Erythroblast (primary cell): ENCODE measurements at regions not wholly inside any gene's neighbourhood (a gene's known extent, or its start where the extent isn't known, plus 50 kb on each side); places are given as distances from the start of the nearest gene placed in this dataset.

Source experiments
- GATA1 ChIP-seq: IDR thresholded peaks from 2 replicates; pipeline ENCODE4 v1.6.1; 2011; ENCODE audit warnings: low read depth, mild to moderate bottlenecking, control low read depth, low read length, moderate library complexity
- POLR2A ChIP-seq: IDR thresholded peaks from 2 replicates; pipeline ENCODE4 v1.6.1; 2011; ENCODE audit warnings: mild to moderate bottlenecking, low read length

- TF ChIP-seq POLR2A (no peak), GATA1 (no peak)
Measured at GRCh38 chr3:66751842-66752241, 246.3 kb upstream of the KBTBD8 start.
